Ovary (tissue), 7 donors: ENCODE measurements at regions not wholly inside any gene's neighbourhood (a gene's known extent, or its start where the extent isn't known, plus 50 kb on each side); places are given as distances from the start of the nearest gene placed in this dataset.

ENCODE experiments used
- DNase-seq, 5 donors: peaks; one replicate each; pipeline ENCODE4 v3.0.0-alpha.2; 2019 to 2020
- H3K27ac ChIP-seq, 2 donors: fragments of 200-600 bp; one replicate each; pipeline versions ENCODE4 v1.5.1 to v1.8.0; 2019 to 2022
- H3K27me3 ChIP-seq: fragments of 200-600 bp; one replicate; pipeline ENCODE4 v1.8.0; 2022
- H3K36me3 ChIP-seq: fragments of 200-600 bp; sonication (generic); one replicate; pipeline ENCODE4 v1.5.1; 2019
- H3K4me1 ChIP-seq: one replicate; pipeline ENCODE4 v1.8.1; 2013; ENCODE audit warnings: mild to moderate bottlenecking, moderate library complexity; ENCODE audit not compliant: insufficient read depth
- H3K4me3 ChIP-seq: fragments of 200-600 bp; sonication (generic); one replicate; pipeline ENCODE4 v1.5.1; 2017
- H3K9me3 ChIP-seq, 2 donors: fragments of 200-600 bp in 1 of 2; sonication (generic) in 1 of 2; one replicate each; pipeline versions ENCODE4 v1.5.1 to v1.8.1; 2013 to 2019; ENCODE audit warnings: mild to moderate bottlenecking in 1 of 2, moderate library complexity in 1 of 2
- EP300 ChIP-seq: sonication (generic); formaldehyde crosslinking; IDR thresholded peaks from one replicate; pipeline ENCODE4 v1.6.1; 2017; ENCODE audit warnings: antibody characterized with exemption
- POLR2A ChIP-seq: fragments of 450-650 bp; IDR thresholded peaks from one replicate; pipeline ENCODE4 v1.6.1; 2017; ENCODE audit warnings: antibody characterized with exemption, mild to moderate bottlenecking, moderate library complexity
- WGBS, 3 donors: extraction: QIAGEN DNeasy Blood & Tissue Kit in 1 of 3; methylation state at CpG; one replicate each; pipeline versions ENCODE4 v1.1.5 to v1.1.7; 2013 to 2017; 5-methylcytosine and 5-hydroxymethylcytosine counted together
- intact Hi-C, 4 donors: fragments of 100-400 bp; cut with DNase I; formaldehyde crosslinking; loops; one replicate each; pipeline versions ENCODE4 v1.11.0 to v1.15.1; 2022 to 2023
- TF ChIP-seq, protein P1 (sequence below), 3 donors: fragments of 450-650 bp in 2 of 3; fragments of 200-600 bp in 1 of 3; IDR thresholded peaks; one replicate each; pipeline versions ENCODE4 v1.5.1 to v1.8.0; 2016 to 2022; ENCODE audit warnings: antibody characterized with exemption in 3 of 3, mild to moderate bottlenecking in 1 of 3
- donor health status: DM: no; HTN: no; CAD: no; lungs with moderate emphysema.
- donor health status: DM: no; HTN: no; CAD: no.
- donor health status: Bipolar disorder and iron deficiency.
- donor health status: DM: no; HTN: no; CAD: no.
- donor health status: DM: yes; HTN: yes; CAD: no.

GRCh38 chr13:106917673-106918556, 350.0 kb upstream of the ARGLU1 start:
- peak; percentile 29 to 78 (median 55) for DNase-seq

DNA sequence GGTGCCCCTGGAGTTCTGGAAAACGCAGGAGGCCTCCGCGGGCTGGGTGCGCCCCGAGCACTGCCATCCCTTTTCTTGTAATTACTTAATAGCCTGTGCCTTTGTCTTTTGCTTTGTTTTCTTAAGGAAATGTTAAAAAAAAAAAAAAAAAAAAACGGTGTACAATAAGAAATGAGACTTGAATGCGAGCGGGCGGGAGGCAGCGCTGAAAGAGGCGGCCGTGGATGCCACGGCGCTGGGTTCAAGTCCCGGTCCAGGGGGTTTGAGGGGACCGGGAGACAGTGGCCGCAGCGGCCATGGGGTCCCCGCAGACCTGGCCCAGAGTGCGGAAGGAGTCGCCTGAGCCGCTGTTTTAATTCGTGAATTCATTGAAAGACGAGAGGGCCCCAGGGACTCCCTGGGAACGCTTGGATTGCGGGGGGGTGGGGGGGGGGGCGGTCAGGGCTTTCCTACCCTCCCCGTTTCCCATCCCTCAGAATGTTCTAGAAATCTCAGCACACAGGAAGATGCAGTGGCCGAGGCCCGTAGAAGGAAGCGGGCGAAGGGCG, 349.2 kb upstream of the ARGLU1 start:
- WGBS, 3 donors = 36 to 53% (median 40%) methylated on average over 33 of the region's 33 CpGs
- intact Hi-C loops = no loop called here
- DNase-seq = peak in 1 of 5 donors; percentile 14
- no peaks in the 10 kb centered on the region for H3K27me3 ChIP-seq
- peak overlapping the region; percentile 27 to 57 for H3K27ac ChIP-seq
- TF ChIP-seq POLR2A = no peak
- TF ChIP-seq, protein P1, sequence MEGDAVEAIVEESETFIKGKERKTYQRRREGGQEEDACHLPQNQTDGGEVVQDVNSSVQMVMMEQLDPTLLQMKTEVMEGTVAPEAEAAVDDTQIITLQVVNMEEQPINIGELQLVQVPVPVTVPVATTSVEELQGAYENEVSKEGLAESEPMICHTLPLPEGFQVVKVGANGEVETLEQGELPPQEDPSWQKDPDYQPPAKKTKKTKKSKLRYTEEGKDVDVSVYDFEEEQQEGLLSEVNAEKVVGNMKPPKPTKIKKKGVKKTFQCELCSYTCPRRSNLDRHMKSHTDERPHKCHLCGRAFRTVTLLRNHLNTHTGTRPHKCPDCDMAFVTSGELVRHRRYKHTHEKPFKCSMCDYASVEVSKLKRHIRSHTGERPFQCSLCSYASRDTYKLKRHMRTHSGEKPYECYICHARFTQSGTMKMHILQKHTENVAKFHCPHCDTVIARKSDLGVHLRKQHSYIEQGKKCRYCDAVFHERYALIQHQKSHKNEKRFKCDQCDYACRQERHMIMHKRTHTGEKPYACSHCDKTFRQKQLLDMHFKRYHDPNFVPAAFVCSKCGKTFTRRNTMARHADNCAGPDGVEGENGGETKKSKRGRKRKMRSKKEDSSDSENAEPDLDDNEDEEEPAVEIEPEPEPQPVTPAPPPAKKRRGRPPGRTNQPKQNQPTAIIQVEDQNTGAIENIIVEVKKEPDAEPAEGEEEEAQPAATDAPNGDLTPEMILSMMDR (IDR thresholded peaks at IDR 0.05) = no peak
- TF ChIP-seq EP300 = no peak
- no peaks in the 10 kb centered on the region for H3K4me1 ChIP-seq
- peak overlapping the region; percentile 44 for H3K4me3 ChIP-seq
- H3K9me3 ChIP-seq = no peaks in the 10 kb centered on the region
- H3K36me3 ChIP-seq = no peaks in the 10 kb centered on the region

More at GRCh38 chr13:106917673-106918556, 350.0 kb upstream of the ARGLU1 start:
- no peaks in the 10 kb centered on the region for H3K36me3 ChIP-seq
- TF ChIP-seq, protein P1 (IDR thresholded peaks at IDR 0.05) = peak in 2 of 3 donors; percentile 44 to 58
- no peak for TF ChIP-seq EP300
- TF ChIP-seq POLR2A = no peak
- WGBS, 3 donors = 0% methylated on average over 60 to 63 of the region's 63 CpGs
- no peaks in the 10 kb centered on the region for H3K9me3 ChIP-seq
- intact Hi-C loops = no loop called here
- H3K27me3 ChIP-seq = no peaks in the 10 kb centered on the region
- peak overlapping the region; percentile 27 to 57 for H3K27ac ChIP-seq
- no peaks in the 10 kb centered on the region for H3K4me1 ChIP-seq
- peak overlapping the region; percentile 44 for H3K4me3 ChIP-seq

DNA sequence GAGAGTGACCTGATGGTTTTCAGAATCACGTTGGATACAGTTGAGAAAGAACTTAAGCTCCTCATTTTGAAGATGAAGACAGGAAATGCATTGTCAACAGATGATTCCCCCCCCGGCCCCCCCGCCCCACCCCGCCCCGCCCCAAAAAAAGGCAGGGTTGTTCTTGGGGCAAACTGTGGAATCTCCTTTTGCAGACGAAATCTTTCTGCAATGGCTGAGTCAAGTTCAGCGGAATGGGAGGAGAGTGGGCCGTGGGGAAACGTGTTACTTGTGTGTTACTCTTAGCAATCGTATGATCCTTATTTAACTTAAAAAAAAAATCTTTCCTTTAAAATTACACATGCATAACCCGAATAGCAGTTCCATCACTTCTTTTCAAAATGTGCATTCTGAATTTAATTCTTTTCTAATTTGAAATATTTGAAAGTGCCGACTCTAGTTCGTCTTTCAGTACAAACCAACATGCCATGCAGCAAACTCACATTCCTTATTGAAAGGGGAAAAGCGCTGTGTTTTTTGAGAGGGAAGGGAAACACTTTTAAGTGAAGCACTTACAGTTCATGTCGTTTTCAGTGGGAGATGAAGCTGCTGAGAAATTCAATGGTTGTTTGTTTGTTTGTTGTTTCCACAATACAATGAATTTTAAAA, 348.5 kb upstream of the ARGLU1 start:
- no peaks in the 10 kb centered on the region for H3K4me1 ChIP-seq
- no peaks in the 10 kb centered on the region for H3K9me3 ChIP-seq
- no peaks in the 10 kb centered on the region for H3K27me3 ChIP-seq
- H3K27ac ChIP-seq = no peak overlapping the region
- H3K4me3 ChIP-seq = no peak overlapping the region
- DNase-seq = no peak
- intact Hi-C loops = no loop called here
- no peaks in the 10 kb centered on the region for H3K36me3 ChIP-seq
- no peak for TF ChIP-seq POLR2A
- TF ChIP-seq, protein P1 (IDR thresholded peaks at IDR 0.05) = no peak
- no peak for TF ChIP-seq EP300
- 73 to 83% (median 83%) methylated on average over 15 of the region's 15 CpGs for WGBS, 3 donors

DNA sequence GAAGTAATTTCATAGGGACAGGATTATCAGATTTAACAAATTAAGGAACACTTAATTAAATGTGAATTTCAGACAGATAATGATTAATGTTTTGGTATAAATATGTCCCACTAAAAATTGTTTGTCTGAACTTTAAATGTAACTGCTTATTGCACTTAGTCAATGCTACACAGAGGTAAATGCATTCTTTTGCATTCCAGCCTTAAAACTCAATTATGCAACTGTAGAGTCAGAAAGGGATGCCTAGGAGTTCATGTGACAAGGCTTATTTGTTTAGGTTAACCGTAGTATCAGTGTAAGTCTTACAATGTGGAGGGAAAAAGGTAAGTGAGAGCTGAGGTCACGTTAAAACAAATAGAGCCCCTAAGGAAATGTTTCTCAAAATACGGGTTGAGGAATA, 347.2 kb upstream of the ARGLU1 start:
- H3K27ac ChIP-seq = no peak overlapping the region
- intact Hi-C loops = no loop called here
- WGBS, 3 donors = 83 to 85% (median 85%) methylated on average over 3 of the region's 3 CpGs
- no peaks in the 10 kb centered on the region for H3K27me3 ChIP-seq
- DNase-seq = no peak
- no peak overlapping the region for H3K4me3 ChIP-seq
- no peaks in the 10 kb centered on the region for H3K4me1 ChIP-seq
- H3K9me3 ChIP-seq = no peaks in the 10 kb centered on the region
- TF ChIP-seq POLR2A (no peak), EP300 (no peak)
- TF ChIP-seq, protein P1 (IDR thresholded peaks at IDR 0.05) = no peak
- H3K36me3 ChIP-seq = no peaks in the 10 kb centered on the region
